ENCODE measurements at regions not wholly inside any gene's neighbourhood (a gene's known extent, or its start where the extent isn't known, plus 50 kb on each side); places are given as distances from the start of the nearest gene placed in this dataset.

- TF ChIP-seq PAWR (CRISPR knock-in tag; IDR thresholded peaks at IDR 0.05; ENCODE audit: borderline replicate concordance) = no peak
Observed at GRCh38 chr13:58921129-58921528, 1242.6 kb downstream of the DIAPH3 start (continued).

GRCh38 chr13:58926858-58927257, 1236.9 kb downstream of the DIAPH3 start:
- H3K4me2 ChIP-seq (ENCODE audit: low read depth, low read length) = no peak overlapping the region
- no peaks in the 10 kb centered on the region for H3K4me1 ChIP-seq (ENCODE audit: insufficient read depth, low read length)
- FAIRE-seq (no peak), DNase-seq (ENCODE audit: low spot score) (no peak), ATAC-seq (no peak)
- TF ChIP-seq, protein P1, sequence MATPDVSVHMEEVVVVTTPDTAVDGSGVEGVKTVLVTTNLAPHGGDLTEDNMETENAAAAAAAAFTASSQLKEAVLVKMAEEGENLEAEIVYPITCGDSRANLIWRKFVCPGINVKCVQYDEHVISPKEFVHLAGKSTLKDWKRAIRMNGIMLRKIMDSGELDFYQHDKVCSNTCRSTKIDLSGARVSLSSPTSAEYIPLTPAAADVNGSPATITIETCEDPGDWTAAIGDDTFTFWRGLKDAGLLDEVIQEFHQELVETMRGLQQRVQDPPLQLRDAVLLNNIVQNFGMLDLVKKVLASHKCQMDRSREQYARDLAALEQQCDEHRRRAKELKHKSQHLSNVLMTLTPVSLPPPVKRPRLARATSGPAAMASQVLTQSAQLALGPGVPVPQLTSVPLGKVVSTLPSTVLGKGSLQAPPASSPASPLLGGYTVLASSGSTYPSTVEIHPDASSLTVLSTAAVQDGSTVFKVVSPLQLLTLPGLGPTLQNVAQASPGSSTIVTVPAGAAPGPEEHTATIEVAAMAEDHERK (CRISPR knock-in tag; IDR thresholded peaks at IDR 0.05; ENCODE audit: low read depth) = no peak
- no peak for TF ChIP-seq NAIF1 (CRISPR knock-in tag; IDR thresholded peaks at IDR 0.05; ENCODE audit: borderline replicate concordance)
- no peak for TF ChIP-seq ZNF143 (CRISPR knock-in tag; IDR thresholded peaks at IDR 0.05)
- TF ChIP-seq KDM3A (CRISPR knock-in tag; IDR thresholded peaks at IDR 0.05; ENCODE audit: low read depth) = no peak
- TF ChIP-seq ZNF225 (CRISPR knock-in tag; IDR thresholded peaks at IDR 0.05) = no peak
- TF ChIP-seq NFRKB (IDR thresholded peaks at IDR 0.05) = no peak
- no peak for TF ChIP-seq SAP130 (CRISPR knock-in tag; IDR thresholded peaks at IDR 0.05; ENCODE audit: low read depth)
- no peak for TF ChIP-seq NFKB2 (CRISPR knock-in tag; IDR thresholded peaks at IDR 0.05; ENCODE audit: borderline replicate concordance)
- TF ChIP-seq ZNF549 (CRISPR knock-in tag; IDR thresholded peaks at IDR 0.05) = no peak
- no peak for TF ChIP-seq IRF1 (CRISPR knock-in tag; IDR thresholded peaks at IDR 0.05; ENCODE audit: low read depth)
- no peak for TF ChIP-seq ZNF552 (CRISPR knock-in tag; IDR thresholded peaks at IDR 0.05; ENCODE audit: borderline replicate concordance)
- no peak for TF ChIP-seq HCFC1 (IDR thresholded peaks at IDR 0.05; ENCODE audit: low read depth, low read length)
- TF ChIP-seq, protein P2, sequence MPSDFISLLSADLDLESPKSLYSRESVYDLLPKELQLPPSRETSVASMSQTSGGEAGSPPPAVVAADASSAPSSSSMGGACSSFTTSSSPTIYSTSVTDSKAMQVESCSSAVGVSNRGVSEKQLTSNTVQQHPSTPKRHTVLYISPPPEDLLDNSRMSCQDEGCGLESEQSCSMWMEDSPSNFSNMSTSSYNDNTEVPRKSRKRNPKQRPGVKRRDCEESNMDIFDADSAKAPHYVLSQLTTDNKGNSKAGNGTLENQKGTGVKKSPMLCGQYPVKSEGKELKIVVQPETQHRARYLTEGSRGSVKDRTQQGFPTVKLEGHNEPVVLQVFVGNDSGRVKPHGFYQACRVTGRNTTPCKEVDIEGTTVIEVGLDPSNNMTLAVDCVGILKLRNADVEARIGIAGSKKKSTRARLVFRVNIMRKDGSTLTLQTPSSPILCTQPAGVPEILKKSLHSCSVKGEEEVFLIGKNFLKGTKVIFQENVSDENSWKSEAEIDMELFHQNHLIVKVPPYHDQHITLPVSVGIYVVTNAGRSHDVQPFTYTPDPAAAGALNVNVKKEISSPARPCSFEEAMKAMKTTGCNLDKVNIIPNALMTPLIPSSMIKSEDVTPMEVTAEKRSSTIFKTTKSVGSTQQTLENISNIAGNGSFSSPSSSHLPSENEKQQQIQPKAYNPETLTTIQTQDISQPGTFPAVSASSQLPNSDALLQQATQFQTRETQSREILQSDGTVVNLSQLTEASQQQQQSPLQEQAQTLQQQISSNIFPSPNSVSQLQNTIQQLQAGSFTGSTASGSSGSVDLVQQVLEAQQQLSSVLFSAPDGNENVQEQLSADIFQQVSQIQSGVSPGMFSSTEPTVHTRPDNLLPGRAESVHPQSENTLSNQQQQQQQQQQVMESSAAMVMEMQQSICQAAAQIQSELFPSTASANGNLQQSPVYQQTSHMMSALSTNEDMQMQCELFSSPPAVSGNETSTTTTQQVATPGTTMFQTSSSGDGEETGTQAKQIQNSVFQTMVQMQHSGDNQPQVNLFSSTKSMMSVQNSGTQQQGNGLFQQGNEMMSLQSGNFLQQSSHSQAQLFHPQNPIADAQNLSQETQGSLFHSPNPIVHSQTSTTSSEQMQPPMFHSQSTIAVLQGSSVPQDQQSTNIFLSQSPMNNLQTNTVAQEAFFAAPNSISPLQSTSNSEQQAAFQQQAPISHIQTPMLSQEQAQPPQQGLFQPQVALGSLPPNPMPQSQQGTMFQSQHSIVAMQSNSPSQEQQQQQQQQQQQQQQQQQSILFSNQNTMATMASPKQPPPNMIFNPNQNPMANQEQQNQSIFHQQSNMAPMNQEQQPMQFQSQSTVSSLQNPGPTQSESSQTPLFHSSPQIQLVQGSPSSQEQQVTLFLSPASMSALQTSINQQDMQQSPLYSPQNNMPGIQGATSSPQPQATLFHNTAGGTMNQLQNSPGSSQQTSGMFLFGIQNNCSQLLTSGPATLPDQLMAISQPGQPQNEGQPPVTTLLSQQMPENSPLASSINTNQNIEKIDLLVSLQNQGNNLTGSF (CRISPR knock-in tag; IDR thresholded peaks at IDR 0.05) = no peak
- no peak for TF ChIP-seq HOMEZ (CRISPR knock-in tag; IDR thresholded peaks at IDR 0.05; ENCODE audit: low read depth)
- TF ChIP-seq SKI (IDR thresholded peaks at IDR 0.05; ENCODE audit: partially characterized antibody) = no peak
- TF ChIP-seq ZNF329 (CRISPR knock-in tag; IDR thresholded peaks at IDR 0.05; ENCODE audit: low read depth) = no peak
- no peak overlapping the region for H3K27ac ChIP-seq (ENCODE audit: extremely low read length, insufficient read depth, low read length)
- 17% methylated on average over 3 of the region's 3 CpGs for WGBS (ENCODE audit: low lambda C conversion rate)
- no peaks in the 10 kb centered on the region for H3K27me3 ChIP-seq (ENCODE audit: control insufficient read depth in 1 of 2, insufficient read depth in 2 of 2, low read length in 2 of 2)
- no peak overlapping the region for H2AFZ ChIP-seq (ENCODE audit: low read length)
- no peaks in the 10 kb centered on the region for H3K36me3 ChIP-seq (replicated peaks in 1 of 2; ENCODE audit: control insufficient read depth in 1 of 2, insufficient read depth in 2 of 2, low read length in 2 of 2)
- no peak overlapping the region for H3K9ac ChIP-seq (ENCODE audit: insufficient read depth, low read depth, low read length)
- intact Hi-C loops (cut with micrococcal nuclease; ENCODE audit: unreplicated experiment) (no loop called here), in situ Hi-C loops (cut with HindIII; ENCODE audit: extremely low pct_ligation_motif_present, low pct_unique_long_range_greater_than_20kb) (no loop called here)
- ChIA-PET POLR2A (no interaction called here), CTCF (ENCODE audit: low intra/inter-chr PET ratio, low total read pairs) (no interaction called here)
- no TSS peak for BruUV-seq (replicated peaks)
- H4K20me1 ChIP-seq (ENCODE audit: insufficient read depth, low read length) = no peaks in the 10 kb centered on the region
- H3K4me3 ChIP-seq (replicated peaks in 1 of 3; ENCODE audit: insufficient read depth in 1 of 3, low read depth in 2 of 3, low read length in 3 of 3) = no peak overlapping the region
- no peaks in the 10 kb centered on the region for H3K79me2 ChIP-seq (ENCODE audit: insufficient read depth, low read length)
- peaks cover 46% of the 10 kb centered on the region for H3K9me3 ChIP-seq (ENCODE audit: low read length)

Measured in HepG2 (cell line).